ENCODE measurements at regions not wholly inside any gene's neighbourhood (a gene's known extent, or its start where the extent isn't known, plus 50 kb on each side); places are given as distances from the start of the nearest gene placed in this dataset.

DNA sequence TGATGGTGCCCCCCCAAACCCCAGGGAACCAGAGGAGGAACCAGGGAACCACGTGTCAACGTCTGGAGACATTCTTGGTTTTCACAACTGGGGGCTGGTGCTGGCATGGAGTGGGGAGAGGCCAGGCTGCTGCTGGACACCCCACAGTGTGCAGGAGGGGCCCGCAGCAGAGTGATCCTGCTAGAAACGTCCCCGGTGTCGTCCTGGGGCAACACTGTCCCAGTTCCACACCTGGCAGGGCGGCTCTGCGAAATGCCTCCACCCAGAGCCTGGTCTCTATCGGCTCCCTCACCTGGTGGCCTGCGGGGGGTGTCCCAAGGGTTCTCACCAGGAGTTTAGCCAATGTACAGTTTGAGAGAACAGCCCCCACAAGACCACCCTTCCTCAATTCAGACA is 226.3 kb downstream of the CTTN start:
- ChIA-PET CTCF (no interaction called here), POLR2A (ENCODE audit: low non-redundant PET) (no interaction called here)
- H3K4me3 ChIP-seq (ENCODE audit: low read depth, low read length, poor library complexity, severe bottlenecking) = no peak overlapping the region
- H3K27ac ChIP-seq (ENCODE audit: low read depth, low read length, poor library complexity, severe bottlenecking) = no peak overlapping the region
- TF ChIP-seq, protein P1, sequence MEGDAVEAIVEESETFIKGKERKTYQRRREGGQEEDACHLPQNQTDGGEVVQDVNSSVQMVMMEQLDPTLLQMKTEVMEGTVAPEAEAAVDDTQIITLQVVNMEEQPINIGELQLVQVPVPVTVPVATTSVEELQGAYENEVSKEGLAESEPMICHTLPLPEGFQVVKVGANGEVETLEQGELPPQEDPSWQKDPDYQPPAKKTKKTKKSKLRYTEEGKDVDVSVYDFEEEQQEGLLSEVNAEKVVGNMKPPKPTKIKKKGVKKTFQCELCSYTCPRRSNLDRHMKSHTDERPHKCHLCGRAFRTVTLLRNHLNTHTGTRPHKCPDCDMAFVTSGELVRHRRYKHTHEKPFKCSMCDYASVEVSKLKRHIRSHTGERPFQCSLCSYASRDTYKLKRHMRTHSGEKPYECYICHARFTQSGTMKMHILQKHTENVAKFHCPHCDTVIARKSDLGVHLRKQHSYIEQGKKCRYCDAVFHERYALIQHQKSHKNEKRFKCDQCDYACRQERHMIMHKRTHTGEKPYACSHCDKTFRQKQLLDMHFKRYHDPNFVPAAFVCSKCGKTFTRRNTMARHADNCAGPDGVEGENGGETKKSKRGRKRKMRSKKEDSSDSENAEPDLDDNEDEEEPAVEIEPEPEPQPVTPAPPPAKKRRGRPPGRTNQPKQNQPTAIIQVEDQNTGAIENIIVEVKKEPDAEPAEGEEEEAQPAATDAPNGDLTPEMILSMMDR (conservative IDR thresholded peaks at IDR 0.05; ENCODE audit: low read depth, low read length) = no peak
- TF ChIP-seq EZH2 (IDR thresholded peaks at IDR 0.05; ENCODE audit: borderline replicate concordance, low read depth, low read length, poor library complexity, severe bottlenecking) = no peak
- no peaks in the 10 kb centered on the region for H3K27me3 ChIP-seq (replicated peaks; ENCODE audit: insufficient read depth, low read depth, low read length, poor library complexity)
- DNase-seq (ENCODE audit: low spot score) = no peak
- no TSS peak for BruUV-seq (replicated peaks)
- H3K36me3 ChIP-seq (ENCODE audit: insufficient read depth, low read length, poor library complexity, severe bottlenecking) = no peaks in the 10 kb centered on the region
- intact Hi-C loops (cut with micrococcal nuclease; ENCODE audit: unreplicated experiment) = no loop called here
- no peaks in the 10 kb centered on the region for H3K4me1 ChIP-seq (ENCODE audit: insufficient read depth, low read length, poor library complexity, severe bottlenecking)
- H3K9me3 ChIP-seq (ENCODE audit: low read depth, low read length, poor library complexity, severe bottlenecking) = no peaks in the 10 kb centered on the region

DNA sequence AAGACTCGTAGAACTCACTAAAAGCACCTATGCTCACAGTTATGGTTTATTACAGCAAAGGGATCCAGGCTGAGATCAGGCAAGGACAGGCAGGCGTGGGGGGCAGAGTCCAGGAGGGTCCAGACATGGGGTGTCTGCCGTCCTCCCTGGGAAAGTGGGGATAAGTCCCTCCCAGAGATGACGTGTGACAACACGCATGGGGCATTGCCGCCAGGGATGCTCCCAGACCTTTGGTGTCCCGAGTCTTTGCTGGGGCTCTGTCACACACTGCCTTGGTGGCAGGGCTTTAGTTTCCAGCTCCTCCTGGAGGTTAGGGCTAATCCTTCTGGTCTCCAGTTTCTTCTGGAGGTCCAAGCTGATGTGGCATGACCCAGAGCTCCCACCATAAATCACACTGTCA is 226.7 kb downstream of the CTTN start:
- H3K27me3 ChIP-seq (replicated peaks; ENCODE audit: insufficient read depth, low read depth, low read length, poor library complexity) = no peaks in the 10 kb centered on the region
- no TSS peak for BruUV-seq (replicated peaks)
- H3K4me3 ChIP-seq (ENCODE audit: low read depth, low read length, poor library complexity, severe bottlenecking) = no peak overlapping the region
- H3K27ac ChIP-seq (ENCODE audit: low read depth, low read length, poor library complexity, severe bottlenecking) = no peak overlapping the region
- no peaks in the 10 kb centered on the region for H3K4me1 ChIP-seq (ENCODE audit: insufficient read depth, low read length, poor library complexity, severe bottlenecking)
- DNase-seq (ENCODE audit: low spot score) = no peak
- ChIA-PET POLR2A (ENCODE audit: low non-redundant PET) (no interaction called here), CTCF (no interaction called here)
- H3K36me3 ChIP-seq (ENCODE audit: insufficient read depth, low read length, poor library complexity, severe bottlenecking) = no peaks in the 10 kb centered on the region
- TF ChIP-seq, protein P1 (conservative IDR thresholded peaks at IDR 0.05; ENCODE audit: low read depth, low read length) = no peak
- no peak for TF ChIP-seq EZH2 (IDR thresholded peaks at IDR 0.05; ENCODE audit: borderline replicate concordance, low read depth, low read length, poor library complexity, severe bottlenecking)
- no peaks in the 10 kb centered on the region for H3K9me3 ChIP-seq (ENCODE audit: low read depth, low read length, poor library complexity, severe bottlenecking)
- intact Hi-C loops (cut with micrococcal nuclease; ENCODE audit: unreplicated experiment) = no loop called here

DNA sequence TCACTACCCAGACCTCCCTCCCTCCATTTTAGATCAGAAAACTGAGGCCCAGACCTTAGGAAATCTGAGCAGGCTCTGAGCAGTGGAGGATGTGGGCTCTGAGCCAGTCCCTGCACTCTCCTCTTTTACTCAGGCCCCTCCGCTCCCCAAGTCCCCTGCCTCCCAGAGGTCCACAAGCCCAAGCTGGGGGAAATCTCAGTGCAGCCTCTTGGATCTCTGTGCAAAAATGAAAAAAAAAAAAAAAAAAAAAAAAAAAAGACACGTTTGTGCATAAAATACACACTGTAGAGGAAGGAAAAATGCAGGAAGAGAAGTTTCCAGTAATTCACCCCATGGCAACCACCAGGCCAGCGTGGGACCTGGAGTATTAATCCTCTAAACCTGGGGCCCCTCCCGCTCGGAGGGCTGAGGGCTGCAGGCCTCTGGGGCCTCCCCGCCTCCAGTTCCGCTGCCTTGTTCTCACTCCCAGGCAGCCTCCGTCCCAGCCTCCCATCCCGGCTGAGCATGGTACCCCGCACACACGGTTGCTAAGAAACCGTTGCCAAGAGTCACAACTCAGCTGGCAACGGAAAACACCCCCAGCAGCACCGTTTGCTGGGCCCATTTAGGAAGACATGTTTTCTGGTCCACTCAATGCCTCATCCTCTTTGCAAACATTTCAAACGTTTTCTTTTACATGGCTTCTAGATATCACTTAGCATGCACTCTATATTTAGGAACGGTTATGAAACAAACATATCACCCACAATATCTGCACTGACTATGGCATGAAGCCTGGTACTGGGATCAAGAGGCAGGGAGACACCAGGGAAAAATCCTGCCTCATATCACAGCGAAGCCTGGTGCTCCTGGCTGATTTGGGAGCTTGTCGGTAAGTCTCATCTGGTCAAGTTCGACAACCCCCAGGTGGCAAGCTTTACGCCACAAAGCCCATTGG is 227.5 kb downstream of the CTTN start:
- Histone ChIP-seq H3K27ac (ENCODE audit: low read depth, low read length, poor library complexity, severe bottlenecking) (no peak overlapping the region), H3K9me3 (ENCODE audit: low read depth, low read length, poor library complexity, severe bottlenecking) (no peaks in the 10 kb centered on the region), H3K4me1 (ENCODE audit: insufficient read depth, low read length, poor library complexity, severe bottlenecking) (no peaks in the 10 kb centered on the region), H3K36me3 (ENCODE audit: insufficient read depth, low read length, poor library complexity, severe bottlenecking) (no peaks in the 10 kb centered on the region), H3K27me3 (replicated peaks; ENCODE audit: insufficient read depth, low read depth, low read length, poor library complexity) (no peaks in the 10 kb centered on the region), H3K4me3 (ENCODE audit: low read depth, low read length, poor library complexity, severe bottlenecking) (no peak overlapping the region)
- DNase-seq (ENCODE audit: low spot score) = no peak
- ChIA-PET CTCF (no interaction called here), POLR2A (ENCODE audit: low non-redundant PET) (interaction anchor here (0.8 kb wide), 1 partner anchor 1547 kb away, joined by 9 read pairs; no protein-coding TSS in a partner anchor)
- intact Hi-C loops (cut with micrococcal nuclease; ENCODE audit: unreplicated experiment) = no loop called here
- TF ChIP-seq, protein P1 (conservative IDR thresholded peaks at IDR 0.05; ENCODE audit: low read depth, low read length) = no peak
- TF ChIP-seq EZH2 (IDR thresholded peaks at IDR 0.05; ENCODE audit: borderline replicate concordance, low read depth, low read length, poor library complexity, severe bottlenecking) = no peak
- no TSS peak for BruUV-seq (replicated peaks)

Measured in A673 (cell line).